ENCODE measurements at regions not wholly inside any gene's neighbourhood (a gene's known extent, or its start where the extent isn't known, plus 50 kb on each side); places are given as distances from the start of the nearest gene placed in this dataset.

DNA sequence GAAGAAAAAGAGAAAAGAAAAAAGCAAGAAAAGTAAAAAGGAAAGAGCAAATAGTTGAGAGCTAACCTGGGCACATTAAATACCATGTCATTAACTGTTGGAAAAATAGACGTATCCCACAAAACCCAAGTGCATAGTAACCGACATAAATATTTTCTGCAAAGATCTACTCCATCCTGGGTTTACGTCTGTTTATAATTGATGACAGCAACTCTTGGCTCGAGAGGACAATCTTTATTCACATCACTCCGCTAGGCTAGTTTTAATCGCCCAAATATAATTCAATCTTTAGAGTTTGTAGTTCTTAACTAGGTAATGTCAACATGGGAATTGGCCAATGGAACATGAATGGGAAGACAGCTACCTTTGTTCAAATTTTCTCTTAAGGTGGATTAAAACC lies 321.7 kb upstream of the TNC start:
- Histone ChIP-seq H3K9ac (ENCODE audit: control insufficient read depth, extremely low read depth, insufficient read depth, low read length) (no peak overlapping the region), H3K27ac (ENCODE audit: control insufficient read depth, insufficient read depth, low read length) (no peak overlapping the region), H3K9me3 (ENCODE audit: control insufficient read depth, low read depth, low read length) (no peaks in the 10 kb centered on the region), H3K4me2 (ENCODE audit: control insufficient read depth, extremely low read depth, insufficient read depth, low read depth, low read length) (no peak overlapping the region), H3K36me3 (ENCODE audit: control insufficient read depth in 2 of 2, extremely low read depth in 1 of 2, insufficient read depth in 2 of 2, low read length in 2 of 2) (no peaks in the 10 kb centered on the region), H3K9me1 (ENCODE audit: control insufficient read depth, extremely low read depth, insufficient read depth, low read length) (no peaks in the 10 kb centered on the region), H2AFZ (ENCODE audit: control insufficient read depth, low read length) (no peak overlapping the region), H4K20me1 (ENCODE audit: control insufficient read depth, extremely low read depth, insufficient read depth, low read length) (no peaks in the 10 kb centered on the region), H3K4me1 (ENCODE audit: control insufficient read depth, extremely low read depth, insufficient read depth, low read length) (no peaks in the 10 kb centered on the region), H3K4me3 (ENCODE audit: control insufficient read depth in 2 of 3, extremely low read depth in 1 of 3, insufficient read depth in 2 of 3, low read depth in 1 of 3, low read length in 3 of 3) (no peak overlapping the region), H3K79me2 (ENCODE audit: control insufficient read depth, insufficient read depth, low read length) (no peaks in the 10 kb centered on the region), H3K27me3 (ENCODE audit: control insufficient read depth, extremely low read depth, insufficient read depth, low read length) (no peaks in the 10 kb centered on the region)
- no peak for FAIRE-seq
- no peak for TF ChIP-seq CTCF (optimal IDR thresholded peaks at IDR 0.05 in 1 of 3, IDR thresholded peaks at IDR 0.05 in 1 of 3, conservative IDR thresholded peaks at IDR 0.05 in 1 of 3; ENCODE audit: extremely low read depth in 1 of 3, insufficient read depth in 2 of 3, low read length in 3 of 3)
- TF ChIP-seq EZH2 (IDR thresholded peaks at IDR 0.05; ENCODE audit: low read length): no peak
- no peak for DNase-seq (ENCODE audit: low read depth, low spot score)
- dilution Hi-C loops (cut with MboI; ENCODE audit: extremely low pct_ligation_motif_present, low sequenced_read_pairs): no loop called here

DNA sequence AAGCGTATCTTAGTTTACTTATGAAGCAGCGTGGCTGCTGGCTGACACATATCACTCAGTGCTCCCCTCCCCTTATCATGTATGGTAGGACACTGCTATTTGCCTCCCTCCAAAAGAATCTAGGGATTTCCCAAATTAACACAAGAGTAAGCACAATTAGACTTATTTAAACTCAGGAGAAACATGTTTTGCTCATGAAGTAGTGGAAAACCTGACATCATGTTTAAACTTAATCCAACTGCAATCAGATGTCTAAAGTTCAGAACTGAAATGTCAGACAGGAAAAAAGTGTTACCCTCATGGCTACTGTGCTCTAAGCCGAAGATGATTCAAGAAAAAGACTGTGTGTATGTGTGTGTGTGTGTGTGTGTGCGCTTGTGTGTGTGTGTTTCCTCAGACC lies 324.1 kb upstream of the TNC start:
- Histone ChIP-seq H3K27ac (ENCODE audit: control insufficient read depth, insufficient read depth, low read length) (no peak overlapping the region), H3K27me3 (ENCODE audit: control insufficient read depth, extremely low read depth, insufficient read depth, low read length) (no peaks in the 10 kb centered on the region), H3K4me2 (ENCODE audit: control insufficient read depth, extremely low read depth, insufficient read depth, low read depth, low read length) (no peak overlapping the region), H3K4me3 (ENCODE audit: control insufficient read depth in 2 of 3, extremely low read depth in 1 of 3, insufficient read depth in 2 of 3, low read depth in 1 of 3, low read length in 3 of 3) (no peak overlapping the region), H3K9me3 (ENCODE audit: control insufficient read depth, low read depth, low read length) (no peaks in the 10 kb centered on the region), H3K36me3 (ENCODE audit: control insufficient read depth in 2 of 2, extremely low read depth in 1 of 2, insufficient read depth in 2 of 2, low read length in 2 of 2) (no peaks in the 10 kb centered on the region), H3K79me2 (ENCODE audit: control insufficient read depth, insufficient read depth, low read length) (no peaks in the 10 kb centered on the region), H4K20me1 (ENCODE audit: control insufficient read depth, extremely low read depth, insufficient read depth, low read length) (no peaks in the 10 kb centered on the region), H3K4me1 (ENCODE audit: control insufficient read depth, extremely low read depth, insufficient read depth, low read length) (no peaks in the 10 kb centered on the region), H3K9ac (ENCODE audit: control insufficient read depth, extremely low read depth, insufficient read depth, low read length) (no peak overlapping the region), H2AFZ (ENCODE audit: control insufficient read depth, low read length) (no peak overlapping the region), H3K9me1 (ENCODE audit: control insufficient read depth, extremely low read depth, insufficient read depth, low read length) (no peaks in the 10 kb centered on the region)
- dilution Hi-C loops (cut with MboI; ENCODE audit: extremely low pct_ligation_motif_present, low sequenced_read_pairs): no loop called here
- FAIRE-seq (no peak), DNase-seq (ENCODE audit: low read depth, low spot score) (no peak)
- TF ChIP-seq CTCF (optimal IDR thresholded peaks at IDR 0.05 in 1 of 3, IDR thresholded peaks at IDR 0.05 in 1 of 3, conservative IDR thresholded peaks at IDR 0.05 in 1 of 3; ENCODE audit: extremely low read depth in 1 of 3, insufficient read depth in 2 of 3, low read length in 3 of 3): no peak
- no peak for TF ChIP-seq EZH2 (IDR thresholded peaks at IDR 0.05; ENCODE audit: low read length)
